GM12873 (cell line): ENCODE measurements at regions not wholly inside any gene's neighbourhood (a gene's known extent, or its start where the extent isn't known, plus 50 kb on each side); places are given as distances from the start of the nearest gene placed in this dataset.

Experiments used
- TF ChIP-seq, protein P1 (sequence below): IDR thresholded peaks from 2 replicates; pipeline ENCODE4 v1.5.1; 2012; ENCODE audit warnings: low read depth, mild to moderate bottlenecking, moderate library complexity, low read length, control low read depth; ENCODE audit not compliant: insufficient read depth; ENCODE audit errors: missing control alignments

- TF ChIP-seq, protein P1, sequence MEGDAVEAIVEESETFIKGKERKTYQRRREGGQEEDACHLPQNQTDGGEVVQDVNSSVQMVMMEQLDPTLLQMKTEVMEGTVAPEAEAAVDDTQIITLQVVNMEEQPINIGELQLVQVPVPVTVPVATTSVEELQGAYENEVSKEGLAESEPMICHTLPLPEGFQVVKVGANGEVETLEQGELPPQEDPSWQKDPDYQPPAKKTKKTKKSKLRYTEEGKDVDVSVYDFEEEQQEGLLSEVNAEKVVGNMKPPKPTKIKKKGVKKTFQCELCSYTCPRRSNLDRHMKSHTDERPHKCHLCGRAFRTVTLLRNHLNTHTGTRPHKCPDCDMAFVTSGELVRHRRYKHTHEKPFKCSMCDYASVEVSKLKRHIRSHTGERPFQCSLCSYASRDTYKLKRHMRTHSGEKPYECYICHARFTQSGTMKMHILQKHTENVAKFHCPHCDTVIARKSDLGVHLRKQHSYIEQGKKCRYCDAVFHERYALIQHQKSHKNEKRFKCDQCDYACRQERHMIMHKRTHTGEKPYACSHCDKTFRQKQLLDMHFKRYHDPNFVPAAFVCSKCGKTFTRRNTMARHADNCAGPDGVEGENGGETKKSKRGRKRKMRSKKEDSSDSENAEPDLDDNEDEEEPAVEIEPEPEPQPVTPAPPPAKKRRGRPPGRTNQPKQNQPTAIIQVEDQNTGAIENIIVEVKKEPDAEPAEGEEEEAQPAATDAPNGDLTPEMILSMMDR: no peak
These were observed 490.9 kb downstream of the NPHP4 start for GRCh38 chr1:5501206-5501930.

- TF ChIP-seq, protein P1: no peak
These were observed 491.7 kb downstream of the NPHP4 start for GRCh38 chr1:5500541-5500940.

DNA sequence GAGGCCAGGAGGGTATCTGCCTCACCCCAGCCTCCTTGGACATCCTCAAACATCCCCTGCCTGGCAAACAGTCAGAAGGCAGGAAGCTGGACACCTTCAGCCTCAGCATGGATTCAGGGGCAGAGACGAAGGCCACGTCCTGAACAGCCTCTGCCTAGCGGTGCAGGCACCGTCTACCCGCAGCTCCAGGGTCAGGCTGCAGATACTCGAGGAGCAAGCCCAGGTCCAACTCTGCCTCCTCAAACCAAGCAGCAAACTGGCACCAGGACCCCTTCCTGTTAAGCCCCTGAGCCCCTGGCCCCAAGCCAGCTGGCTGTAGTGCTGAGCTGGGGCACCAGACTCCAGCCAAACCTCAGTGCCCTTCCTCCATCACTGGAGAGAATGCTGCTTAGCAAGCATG, 494.7 kb downstream of the NPHP4 start:
- TF ChIP-seq, protein P1: no peak

- TF ChIP-seq, protein P1: no peak
These were observed 496.4 kb downstream of the NPHP4 start for GRCh38 chr1:5495596-5496410.

DNA sequence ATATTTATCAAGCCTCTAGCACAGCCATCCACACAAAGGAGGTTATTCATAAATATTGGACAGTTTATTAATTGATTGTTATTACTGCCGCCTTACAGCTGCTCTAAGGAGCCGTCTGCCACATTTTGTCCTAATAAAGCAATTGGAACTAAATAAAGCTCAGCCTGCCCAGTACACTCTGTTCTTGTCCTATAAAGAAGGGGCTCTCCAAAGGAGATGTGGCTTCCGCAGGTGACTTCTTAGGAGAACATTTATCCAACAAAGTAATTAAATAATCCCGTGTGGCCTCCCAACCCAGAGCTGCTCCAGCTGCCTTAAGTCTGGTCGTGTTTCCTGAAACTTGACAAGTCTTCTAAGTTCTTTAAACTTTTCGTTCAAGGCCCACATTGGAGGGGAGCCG, 497.7 kb downstream of the NPHP4 start:
- TF ChIP-seq, protein P1: no peak

- TF ChIP-seq, protein P1: no peak
These were observed 498.3 kb downstream of the NPHP4 start for GRCh38 chr1:5493851-5494311.

DNA sequence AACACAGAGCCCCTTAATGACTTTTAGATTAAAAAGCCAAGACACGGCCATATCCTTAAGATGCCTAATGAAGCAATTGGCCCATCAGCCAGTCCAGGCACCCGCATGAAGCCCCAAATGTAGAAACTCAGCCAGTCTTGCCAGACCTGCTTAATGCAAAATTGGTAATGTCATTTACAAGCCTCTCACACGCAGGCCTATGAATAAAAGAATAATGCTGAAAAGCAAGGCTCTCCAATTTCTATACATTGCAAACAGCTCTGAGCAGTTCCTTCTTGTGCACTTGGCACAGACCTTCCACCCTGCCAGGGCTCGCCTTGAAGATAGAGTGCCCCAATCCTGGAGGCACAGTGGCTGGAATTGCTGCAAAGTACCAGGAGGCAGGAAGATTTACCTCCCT, 498.9 kb downstream of the NPHP4 start:
- TF ChIP-seq, protein P1: no peak
